Cardiac fibroblast (primary cell): ENCODE measurements at regions not wholly inside any gene's neighbourhood (a gene's known extent, or its start where the extent isn't known, plus 50 kb on each side); places are given as distances from the start of the nearest gene placed in this dataset.

Experiments
- DNase-seq, 2 donors: peaks; one replicate each; pipeline versions ENCODE4 v3.0.0 to v3.0.0-alpha.2; 2010; ENCODE audit warnings: low read depth in 2 of 2
- H3K4me3 ChIP-seq, 2 donors: replicated peaks in 1 of 2; 1 replicate in 1 of 2; 2 replicates in 1 of 2; pipeline ENCODE4 v1.5.1; 2011; ENCODE audit warnings: low read depth in 2 of 2, low read length in 2 of 2, mild to moderate bottlenecking in 2 of 2, moderate library complexity in 1 of 2
- CTCF ChIP-seq: IDR thresholded peaks from one replicate; pipeline ENCODE4 v1.5.1; 2011; ENCODE audit warnings: low read depth, mild to moderate bottlenecking, low read length, inconsistent platforms

- no peak for TF ChIP-seq CTCF
- H3K4me3 ChIP-seq = peak overlapping the region in 1 of 2 donors; percentile 18
- no peak for DNase-seq
Measured at GRCh38 chr6:166862978-166863530, 93.3 kb downstream of the RNASET2 start.

- peak in 1 of 2 donors; percentile 6 for DNase-seq
- peak overlapping the region; percentile 33 to 40 for H3K4me3 ChIP-seq
- TF ChIP-seq CTCF = no peak
Measured at GRCh38 chr6:166862287-166862977, 93.9 kb downstream of the RNASET2 start.

- peak overlapping the region in 1 of 2 donors; percentile 40 for H3K4me3 ChIP-seq
- no peak for DNase-seq
- no peak for TF ChIP-seq CTCF
Measured at GRCh38 chr6:166861961-166862286, 94.4 kb downstream of the RNASET2 start.

- no peak overlapping the region for H3K4me3 ChIP-seq
- TF ChIP-seq CTCF = no peak
- no peak for DNase-seq
Measured at GRCh38 chr6:166861304-166861703, 95.0 kb downstream of the RNASET2 start.

- no peak overlapping the region for H3K4me3 ChIP-seq
- no peak for TF ChIP-seq CTCF
- DNase-seq = no peak
Measured at GRCh38 chr6:166860392-166860791, 96.0 kb downstream of the RNASET2 start.

GRCh38 chr6:166855416-166855815 lies 100.9 kb downstream of the RNASET2 start:
- DNase-seq = no peak
- TF ChIP-seq CTCF = no peak
- H3K4me3 ChIP-seq = no peak overlapping the region
